A673 (cell line): ENCODE measurements at regions not wholly inside any gene's neighbourhood (a gene's known extent, or its start where the extent isn't known, plus 50 kb on each side); places are given as distances from the start of the nearest gene placed in this dataset.

Experiments
- CTCF ChIP-seq: fragments of 300-800, 200-600 bp; sonication (generic); conservative IDR thresholded peaks from 2 replicates; pipeline ENCODE4 v1.5.1; 2017; ENCODE audit warnings: low read depth, mild to moderate bottlenecking, antibody characterized with exemption, low read length, moderate library complexity, mixed read lengths
- EZH2 ChIP-seq: fragments of 200-600 bp; sonication (generic); IDR thresholded peaks from 2 replicates; pipeline ENCODE4 v1.6.1; 2017; ENCODE audit warnings: borderline replicate concordance, low read depth, mild to moderate bottlenecking, mixed read lengths, antibody characterized with exemption, low read length; ENCODE audit not compliant: poor library complexity, severe bottlenecking

GRCh38 chr10:8919280-8919679, 864.8 kb downstream of the GATA3 start:
- TF ChIP-seq CTCF (no peak), EZH2 (no peak)
